Fibroblast of villous mesenchyme (primary cell): ENCODE measurements at regions not wholly inside any gene's neighbourhood (a gene's known extent, or its start where the extent isn't known, plus 50 kb on each side); places are given as distances from the start of the nearest gene placed in this dataset.

Source experiments
- DNase-seq: peaks from one replicate; pipeline ENCODE4 v3.0.0-alpha.2; 2010; ENCODE audit warnings: low read depth
- H3K4me3 ChIP-seq: 2 replicates; pipeline ENCODE4 v1.5.1; 2011; ENCODE audit warnings: low read depth, mild to moderate bottlenecking, low read length
- TF ChIP-seq, protein P1 (sequence below): IDR thresholded peaks from 2 replicates; pipeline ENCODE4 v1.5.1; 2012; ENCODE audit warnings: low read depth, mild to moderate bottlenecking, low read length; ENCODE audit not compliant: insufficient read depth

DNA sequence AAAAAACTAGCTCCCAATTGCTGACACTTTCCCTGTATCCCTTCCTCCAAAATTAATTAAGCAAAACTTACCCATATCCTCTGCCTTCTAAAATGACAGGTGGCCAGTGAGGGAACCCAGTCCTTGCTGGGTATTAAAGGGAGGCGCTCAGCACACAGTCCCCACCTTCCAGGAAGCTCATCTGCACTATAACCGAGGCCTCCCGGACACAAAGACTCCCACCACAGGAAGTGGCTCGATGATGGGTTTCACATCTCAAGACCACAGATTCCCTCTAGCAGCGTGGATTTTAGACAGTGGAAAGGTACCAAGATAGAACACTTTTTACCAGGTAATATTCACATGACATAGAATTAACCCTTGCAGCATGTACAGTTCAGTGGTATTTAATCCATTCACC, 126.8 kb upstream of the NCOR2 start:
- no peak overlapping the region for H3K4me3 ChIP-seq
- no peak for DNase-seq
- TF ChIP-seq, protein P1, sequence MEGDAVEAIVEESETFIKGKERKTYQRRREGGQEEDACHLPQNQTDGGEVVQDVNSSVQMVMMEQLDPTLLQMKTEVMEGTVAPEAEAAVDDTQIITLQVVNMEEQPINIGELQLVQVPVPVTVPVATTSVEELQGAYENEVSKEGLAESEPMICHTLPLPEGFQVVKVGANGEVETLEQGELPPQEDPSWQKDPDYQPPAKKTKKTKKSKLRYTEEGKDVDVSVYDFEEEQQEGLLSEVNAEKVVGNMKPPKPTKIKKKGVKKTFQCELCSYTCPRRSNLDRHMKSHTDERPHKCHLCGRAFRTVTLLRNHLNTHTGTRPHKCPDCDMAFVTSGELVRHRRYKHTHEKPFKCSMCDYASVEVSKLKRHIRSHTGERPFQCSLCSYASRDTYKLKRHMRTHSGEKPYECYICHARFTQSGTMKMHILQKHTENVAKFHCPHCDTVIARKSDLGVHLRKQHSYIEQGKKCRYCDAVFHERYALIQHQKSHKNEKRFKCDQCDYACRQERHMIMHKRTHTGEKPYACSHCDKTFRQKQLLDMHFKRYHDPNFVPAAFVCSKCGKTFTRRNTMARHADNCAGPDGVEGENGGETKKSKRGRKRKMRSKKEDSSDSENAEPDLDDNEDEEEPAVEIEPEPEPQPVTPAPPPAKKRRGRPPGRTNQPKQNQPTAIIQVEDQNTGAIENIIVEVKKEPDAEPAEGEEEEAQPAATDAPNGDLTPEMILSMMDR, result no peak

DNA sequence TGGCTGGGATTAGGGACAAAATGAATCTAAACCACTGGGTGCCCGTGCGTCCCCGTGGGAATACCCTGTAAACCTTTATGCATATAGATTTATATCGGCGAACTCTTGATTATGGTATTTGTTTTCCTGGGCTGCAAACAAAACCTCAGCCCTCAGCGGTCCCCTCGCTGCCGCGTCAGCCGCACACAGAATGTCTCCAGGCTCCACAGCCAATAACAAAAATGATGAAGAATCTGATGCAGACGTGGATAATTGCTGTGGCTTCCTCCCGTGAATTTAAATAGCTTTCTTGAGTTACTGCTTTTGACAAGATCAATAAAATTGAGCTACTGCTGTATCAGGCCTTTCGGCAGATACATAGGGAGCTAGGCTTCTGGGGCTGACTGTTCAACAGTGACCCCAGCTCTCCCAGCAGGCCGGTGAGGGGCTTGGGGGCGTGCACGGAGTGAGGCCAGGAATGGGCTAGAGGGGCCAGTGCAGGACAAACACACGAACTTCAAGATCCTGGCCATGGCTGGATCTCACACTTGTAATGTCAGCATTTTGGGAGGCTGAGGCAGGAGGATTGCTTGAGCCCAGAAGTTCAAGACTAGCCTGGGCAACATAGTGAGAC, 125.8 kb upstream of the NCOR2 start:
- DNase-seq, result no peak
- no peak overlapping the region for H3K4me3 ChIP-seq
- TF ChIP-seq, protein P1, result no peak

DNA sequence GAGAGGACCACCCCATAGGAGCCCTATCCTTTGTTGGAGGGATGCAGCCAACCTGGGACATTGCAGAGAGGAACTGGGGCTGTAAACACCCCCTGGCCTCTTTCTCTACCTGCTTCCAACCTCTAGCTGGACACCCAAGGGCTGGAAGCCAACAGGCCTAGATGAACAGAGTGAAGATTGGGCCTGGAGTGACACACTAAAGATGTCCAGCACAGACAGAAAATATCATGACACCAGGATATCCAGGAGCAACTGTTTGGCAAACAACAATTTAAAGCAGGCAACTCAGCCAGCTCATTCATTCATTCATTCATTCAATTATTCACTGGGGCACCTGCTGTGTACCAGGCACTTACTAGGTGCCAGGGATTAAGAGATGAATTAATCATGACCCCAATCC, 125.0 kb upstream of the NCOR2 start:
- H3K4me3 ChIP-seq, result no peak overlapping the region
- TF ChIP-seq, protein P1, result no peak
- DNase-seq, result no peak

DNA sequence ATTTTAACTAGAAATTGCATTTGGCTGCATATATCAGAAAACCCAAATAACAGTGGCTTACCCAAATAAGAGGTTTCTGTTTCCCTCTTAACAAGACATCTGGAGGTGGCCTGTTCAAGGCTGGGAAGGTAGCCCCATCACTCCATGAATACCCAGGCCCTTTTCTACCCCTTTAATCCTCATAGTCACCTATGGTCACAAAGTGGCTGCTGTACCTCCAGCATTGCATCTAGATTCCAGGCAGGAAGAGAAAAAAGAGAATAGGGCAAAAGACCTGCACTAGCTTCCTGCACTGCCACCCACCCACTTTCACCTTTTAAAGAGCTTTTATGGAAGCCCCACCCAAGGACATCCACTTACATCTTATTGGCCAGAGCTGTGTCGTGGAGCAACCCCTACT, 124.0 kb upstream of the NCOR2 start:
- no peak overlapping the region for H3K4me3 ChIP-seq
- TF ChIP-seq, protein P1, result no peak
- DNase-seq, result no peak

DNA sequence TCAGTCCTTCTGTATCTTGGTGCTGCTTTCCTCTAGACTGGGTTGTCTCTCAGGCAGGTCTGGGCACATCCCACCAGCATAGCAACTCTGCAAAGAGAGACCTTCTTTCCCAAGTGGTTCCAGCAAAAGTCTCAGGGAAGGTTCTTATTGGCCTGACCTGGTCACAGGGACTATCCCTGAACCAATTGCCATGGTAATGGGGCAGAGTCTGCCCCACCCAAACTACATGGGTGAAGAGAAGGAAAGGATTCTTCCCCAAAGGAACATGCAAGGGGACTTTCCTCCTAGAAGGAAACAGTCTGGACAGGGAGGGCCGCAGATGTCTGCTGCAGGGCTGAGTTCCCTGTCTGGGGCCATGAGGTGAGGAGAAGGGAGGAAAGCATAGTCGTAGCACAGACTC, 122.2 kb upstream of the NCOR2 start:
- TF ChIP-seq, protein P1, result no peak
- DNase-seq, result no peak
- no peak overlapping the region for H3K4me3 ChIP-seq

DNA sequence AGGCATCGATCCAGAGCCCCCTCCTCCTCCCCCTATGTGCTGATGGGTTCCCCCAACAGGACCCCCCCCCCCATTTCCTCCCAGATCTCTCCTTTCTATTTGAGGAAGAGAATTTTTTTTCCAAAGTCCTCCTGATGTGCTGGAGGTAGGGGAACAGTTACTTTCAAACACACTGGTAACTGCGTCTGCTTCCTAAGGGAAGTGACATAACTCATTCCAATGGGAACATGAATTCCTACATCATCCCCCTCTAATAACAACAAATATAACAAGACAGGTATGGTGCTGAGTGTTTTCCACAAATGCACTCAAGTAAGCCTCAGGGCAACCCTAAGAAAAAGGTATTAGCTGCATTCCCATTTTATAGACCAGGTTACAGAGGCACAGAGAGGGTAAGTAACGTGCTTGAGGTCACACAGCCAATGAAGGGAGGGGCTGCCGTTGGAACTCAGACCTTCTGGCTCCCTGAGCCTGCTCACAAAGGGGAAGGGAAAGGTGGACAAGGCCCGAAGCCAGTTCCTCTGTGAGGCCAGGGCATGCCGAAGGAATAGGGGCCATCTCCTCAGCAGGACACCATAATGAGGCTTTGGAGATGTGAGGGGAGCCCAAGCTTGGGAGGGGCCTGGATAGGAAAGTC, 121.1 kb upstream of the NCOR2 start:
- DNase-seq, result no peak
- H3K4me3 ChIP-seq, result no peak overlapping the region
- TF ChIP-seq, protein P1, result no peak

DNA sequence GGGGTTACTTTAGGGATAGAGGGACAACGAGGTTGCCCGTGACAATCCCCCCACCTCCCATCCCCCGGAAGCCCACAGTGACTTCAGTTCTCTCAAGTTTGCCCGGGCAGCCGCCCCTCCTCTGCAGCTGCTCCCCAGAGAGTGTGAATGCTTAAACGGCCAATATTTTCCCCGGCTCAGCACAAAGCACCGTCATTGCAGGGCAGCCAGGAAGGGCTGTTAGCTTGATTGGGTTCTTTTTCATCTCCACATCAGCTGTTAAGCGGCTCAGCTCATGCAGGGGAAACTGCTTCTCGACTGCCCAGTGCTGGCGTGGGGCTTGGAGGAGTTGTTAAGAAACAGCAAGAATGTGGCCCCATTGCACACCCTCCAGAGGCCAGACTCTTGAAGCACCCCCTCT, 120.5 kb upstream of the NCOR2 start:
- TF ChIP-seq, protein P1, result no peak
- DNase-seq, result peak; percentile 41
- no peak overlapping the region for H3K4me3 ChIP-seq
